ENCODE measurements at regions not wholly inside any gene's neighbourhood (a gene's known extent, or its start where the extent isn't known, plus 50 kb on each side); places are given as distances from the start of the nearest gene placed in this dataset.

- no peak for DNase-seq (ENCODE audit: low read depth)
These were observed 61.7 kb upstream of the PPP2R2B start for GRCh38 chr5:146940295-146940694.

GRCh38 chr5:146944019-146944418, 65.5 kb upstream of the PPP2R2B start:
- DNase-seq (ENCODE audit: low read depth) = no peak

GRCh38 chr5:146944764-146945616, 66.4 kb upstream of the PPP2R2B start:
- no peak for DNase-seq (ENCODE audit: low read depth)

- DNase-seq (ENCODE audit: low read depth) = no peak
These were observed 67.1 kb upstream of the PPP2R2B start for GRCh38 chr5:146945617-146946084.

GRCh38 chr5:146947181-146947941, 68.8 kb upstream of the PPP2R2B start:
- peak; percentile 22 for DNase-seq (ENCODE audit: low read depth)

- DNase-seq (ENCODE audit: low read depth) = no peak
These were observed 70.1 kb upstream of the PPP2R2B start for GRCh38 chr5:146948666-146949065.

- no peak for DNase-seq (ENCODE audit: low read depth)
These were observed 73.6 kb upstream of the PPP2R2B start for GRCh38 chr5:146952168-146952567.

GRCh38 chr5:146956217-146956616, 77.7 kb upstream of the PPP2R2B start:
- no peak for DNase-seq (ENCODE audit: low read depth)

GRCh38 chr5:146959360-146959759, 80.8 kb upstream of the PPP2R2B start:
- no peak for DNase-seq (ENCODE audit: low read depth)

GRCh38 chr5:146962801-146963355, 84.3 kb upstream of the PPP2R2B start:
- peak; percentile 67 for DNase-seq (ENCODE audit: low read depth)

- peak; percentile 68 for DNase-seq (ENCODE audit: low read depth)
These were observed 87.5 kb upstream of the PPP2R2B start for GRCh38 chr5:146965761-146966659.

- no peak for DNase-seq (ENCODE audit: low read depth)
These were observed 89.1 kb upstream of the PPP2R2B start for GRCh38 chr5:146967646-146968045.

GRCh38 chr5:146971401-146971800, 92.8 kb upstream of the PPP2R2B start:
- DNase-seq (ENCODE audit: low read depth) = no peak

- no peak for DNase-seq (ENCODE audit: low read depth)
These were observed 107.9 kb upstream of the PPP2R2B start for GRCh38 chr5:146986469-146986868.

GRCh38 chr5:146993876-146994530, 115.4 kb upstream of the PPP2R2B start:
- no peak for DNase-seq (ENCODE audit: low read depth)

- no peak for DNase-seq (ENCODE audit: low read depth)
These were observed 117.3 kb upstream of the PPP2R2B start for GRCh38 chr5:146995878-146996277.

GRCh38 chr5:147015405-147015804, 136.8 kb upstream of the PPP2R2B start:
- no peak for DNase-seq (ENCODE audit: low read depth)

GRCh38 chr5:147017191-147017590, 138.6 kb upstream of the PPP2R2B start:
- DNase-seq (ENCODE audit: low read depth) = no peak

GRCh38 chr5:147017621-147018020, 139.1 kb upstream of the PPP2R2B start:
- DNase-seq (ENCODE audit: low read depth) = no peak

- no peak for DNase-seq (ENCODE audit: low read depth)
These were observed 140.3 kb upstream of the PPP2R2B start for GRCh38 chr5:147018812-147019211.

- peak; percentile 1 for DNase-seq (ENCODE audit: low read depth)
These were observed 158.2 kb upstream of the PPP2R2B start for GRCh38 chr5:147036691-147037245.
